ENCODE measurements at regions not wholly inside any gene's neighbourhood (a gene's known extent, or its start where the extent isn't known, plus 50 kb on each side); places are given as distances from the start of the nearest gene placed in this dataset.

DNA sequence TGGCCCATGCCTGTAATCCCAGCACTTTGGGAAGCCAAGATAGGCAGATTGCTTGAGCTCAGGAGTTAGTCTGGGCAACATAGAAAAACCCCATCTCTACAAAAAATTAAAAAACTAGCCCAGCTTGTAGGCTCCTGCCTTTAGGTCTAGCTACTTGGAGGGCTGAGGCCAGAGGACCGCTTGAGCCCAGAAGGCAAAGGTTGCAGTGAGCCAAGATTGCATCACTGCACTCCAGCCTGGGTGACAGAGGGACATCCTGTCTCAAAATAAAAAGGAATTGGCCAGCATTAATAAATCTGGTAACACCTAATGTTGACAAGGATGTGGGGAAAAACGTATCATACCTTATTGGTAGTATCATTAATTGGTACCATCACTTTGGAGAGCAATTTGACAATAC lies 396.2 kb downstream of the PLPP3 start:
- TF ChIP-seq, protein P1, sequence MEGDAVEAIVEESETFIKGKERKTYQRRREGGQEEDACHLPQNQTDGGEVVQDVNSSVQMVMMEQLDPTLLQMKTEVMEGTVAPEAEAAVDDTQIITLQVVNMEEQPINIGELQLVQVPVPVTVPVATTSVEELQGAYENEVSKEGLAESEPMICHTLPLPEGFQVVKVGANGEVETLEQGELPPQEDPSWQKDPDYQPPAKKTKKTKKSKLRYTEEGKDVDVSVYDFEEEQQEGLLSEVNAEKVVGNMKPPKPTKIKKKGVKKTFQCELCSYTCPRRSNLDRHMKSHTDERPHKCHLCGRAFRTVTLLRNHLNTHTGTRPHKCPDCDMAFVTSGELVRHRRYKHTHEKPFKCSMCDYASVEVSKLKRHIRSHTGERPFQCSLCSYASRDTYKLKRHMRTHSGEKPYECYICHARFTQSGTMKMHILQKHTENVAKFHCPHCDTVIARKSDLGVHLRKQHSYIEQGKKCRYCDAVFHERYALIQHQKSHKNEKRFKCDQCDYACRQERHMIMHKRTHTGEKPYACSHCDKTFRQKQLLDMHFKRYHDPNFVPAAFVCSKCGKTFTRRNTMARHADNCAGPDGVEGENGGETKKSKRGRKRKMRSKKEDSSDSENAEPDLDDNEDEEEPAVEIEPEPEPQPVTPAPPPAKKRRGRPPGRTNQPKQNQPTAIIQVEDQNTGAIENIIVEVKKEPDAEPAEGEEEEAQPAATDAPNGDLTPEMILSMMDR (IDR thresholded peaks at IDR 0.05; ENCODE audit: borderline replicate concordance, control extremely low read depth, extremely low read depth, insufficient read depth, missing control alignments) = no peak
- DNase-seq (ENCODE audit: low spot score) = no peak
- in situ Hi-C loops (cut with MboI; ENCODE audit: low sequenced_read_pairs, unreplicated experiment) = no loop called here

DNA sequence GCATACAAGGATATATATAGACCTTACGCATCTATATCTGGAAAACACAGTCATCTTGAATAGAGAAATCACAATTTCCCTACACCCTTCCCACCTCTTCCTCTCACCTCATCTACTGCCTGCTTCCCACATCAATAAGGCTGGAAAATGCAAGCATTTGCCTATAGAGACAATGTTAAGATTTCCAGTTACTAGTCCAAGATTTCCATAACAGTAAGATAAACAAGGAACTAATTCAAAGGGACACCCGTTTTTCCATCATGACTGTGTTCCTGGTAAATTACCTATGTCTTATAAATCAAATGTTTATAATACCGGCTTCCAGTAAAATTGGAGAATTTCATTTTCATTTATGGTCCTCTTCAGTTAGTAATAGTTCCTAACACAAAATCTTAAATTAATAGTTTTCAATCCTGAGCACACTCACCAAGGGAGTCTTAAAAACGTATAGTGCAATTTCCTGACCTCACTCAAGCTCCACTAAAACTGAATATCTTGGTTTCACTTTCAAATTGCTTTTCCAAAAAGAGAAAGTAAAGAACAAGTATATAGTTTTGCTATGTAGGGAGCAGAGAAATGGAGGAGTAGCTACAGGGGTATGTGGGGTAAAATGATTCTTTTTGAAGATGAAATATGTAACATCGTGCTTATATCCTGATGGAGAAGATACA lies 398.7 kb downstream of the PLPP3 start:
- TF ChIP-seq, protein P1 (IDR thresholded peaks at IDR 0.05; ENCODE audit: borderline replicate concordance, control extremely low read depth, extremely low read depth, insufficient read depth, missing control alignments) = no peak
- DNase-seq (ENCODE audit: low spot score) = no peak
- in situ Hi-C loops (cut with MboI; ENCODE audit: low sequenced_read_pairs, unreplicated experiment) = no loop called here

DNA sequence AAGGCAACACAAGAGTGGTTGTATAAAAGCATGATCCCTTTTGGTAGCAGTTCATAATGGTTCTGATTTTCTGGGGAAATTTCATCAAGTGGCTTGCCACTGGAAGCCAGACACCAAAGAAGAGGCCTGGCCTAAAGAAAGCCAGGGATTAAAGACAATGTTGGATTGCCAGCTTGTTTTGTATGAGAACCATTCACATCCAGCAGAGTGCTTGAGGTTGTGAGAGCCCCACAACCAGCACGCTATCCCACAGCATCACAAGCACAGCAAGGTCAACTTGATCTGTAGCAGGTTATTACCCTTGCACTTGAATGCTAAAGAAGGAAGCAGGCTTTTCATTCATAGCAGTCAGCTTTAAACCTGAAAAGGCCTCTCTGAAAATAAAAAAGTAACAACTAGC lies 399.8 kb downstream of the PLPP3 start:
- TF ChIP-seq, protein P1 (IDR thresholded peaks at IDR 0.05; ENCODE audit: borderline replicate concordance, control extremely low read depth, extremely low read depth, insufficient read depth, missing control alignments) = no peak

DNA sequence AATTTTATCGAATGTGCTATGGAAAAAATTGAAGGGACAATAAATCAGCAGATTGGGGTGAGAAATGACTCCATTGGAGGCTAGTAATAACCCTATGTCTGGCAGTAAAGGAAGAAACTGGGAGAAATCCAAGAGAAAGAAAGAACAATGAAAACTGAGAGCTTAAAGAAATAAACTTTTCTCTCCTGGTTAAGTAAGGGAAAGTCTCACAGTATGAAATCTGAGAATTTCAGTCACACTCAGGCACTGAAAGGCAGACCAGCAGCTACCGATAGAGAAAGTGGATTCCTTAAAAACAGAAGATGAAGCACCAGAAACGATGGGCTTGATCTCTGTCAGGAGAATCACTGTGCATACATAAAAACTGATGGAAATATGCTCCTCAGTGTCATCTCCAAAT lies 404.2 kb downstream of the PLPP3 start:
- DNase-seq (ENCODE audit: low spot score) = no peak
- TF ChIP-seq, protein P1 (IDR thresholded peaks at IDR 0.05; ENCODE audit: borderline replicate concordance, control extremely low read depth, extremely low read depth, insufficient read depth, missing control alignments) = no peak
- in situ Hi-C loops (cut with MboI; ENCODE audit: low sequenced_read_pairs, unreplicated experiment) = no loop called here

More for the DNA sequence above, 399.8 kb downstream of the PLPP3 start:
- in situ Hi-C loops (cut with MboI; ENCODE audit: low sequenced_read_pairs, unreplicated experiment) = no loop called here
- DNase-seq (ENCODE audit: low spot score) = no peak

DNA sequence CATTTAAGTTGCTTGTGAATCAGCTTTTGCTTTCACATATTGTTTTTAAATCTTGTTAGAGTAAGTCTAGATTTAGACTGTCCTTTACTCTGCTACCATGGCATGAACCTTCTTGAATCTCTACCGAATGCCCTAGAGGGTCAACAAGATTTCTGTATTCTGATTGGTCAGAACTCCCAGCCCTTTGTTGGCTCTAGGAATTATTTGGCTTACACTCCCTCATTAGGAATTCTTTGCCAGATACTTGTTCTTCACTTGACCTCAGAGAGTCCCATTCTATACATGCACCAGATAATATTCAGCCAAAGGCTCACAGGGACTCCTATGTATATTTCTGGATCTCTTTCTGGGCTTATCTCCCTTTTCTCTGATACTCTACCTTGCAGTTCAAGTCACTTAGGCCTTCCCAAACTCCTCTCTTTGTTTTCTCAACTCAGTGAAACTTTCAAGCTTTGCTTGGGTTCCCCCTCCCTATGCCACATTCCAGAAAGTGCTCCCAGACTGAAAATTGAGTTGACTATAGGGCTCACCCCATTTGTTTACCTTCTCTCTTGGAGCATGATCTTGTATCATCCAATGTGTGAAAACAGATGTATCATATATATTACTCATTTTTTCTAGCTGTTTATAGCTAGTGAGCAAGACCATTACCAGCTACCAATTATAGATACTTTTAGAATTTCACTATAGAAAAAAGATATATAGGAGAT lies 405.0 kb downstream of the PLPP3 start:
- TF ChIP-seq, protein P1 (IDR thresholded peaks at IDR 0.05; ENCODE audit: borderline replicate concordance, control extremely low read depth, extremely low read depth, insufficient read depth, missing control alignments) = no peak
- in situ Hi-C loops (cut with MboI; ENCODE audit: low sequenced_read_pairs, unreplicated experiment) = no loop called here
- no peak for DNase-seq (ENCODE audit: low spot score)

DNA sequence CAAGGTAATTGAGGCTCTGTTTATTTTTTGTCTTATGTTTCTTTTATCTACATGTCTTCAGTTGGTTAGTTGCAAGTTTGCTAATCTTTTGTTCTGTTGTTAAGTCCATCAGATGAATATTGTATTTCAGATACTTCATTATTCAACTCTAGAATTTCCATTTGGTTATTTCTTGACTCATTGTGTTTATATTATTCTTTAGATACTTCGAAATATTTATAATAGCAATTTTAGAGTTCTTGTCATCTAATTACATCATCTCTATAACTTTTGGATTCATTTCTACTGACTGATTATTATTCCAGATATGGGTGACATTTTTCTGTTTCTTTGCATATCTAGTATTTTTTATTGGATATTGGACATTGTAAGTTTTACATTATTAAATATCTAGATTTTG lies 405.6 kb downstream of the PLPP3 start:
- in situ Hi-C loops (cut with MboI; ENCODE audit: low sequenced_read_pairs, unreplicated experiment) = no loop called here
- no peak for DNase-seq (ENCODE audit: low spot score)
- TF ChIP-seq, protein P1 (IDR thresholded peaks at IDR 0.05; ENCODE audit: borderline replicate concordance, control extremely low read depth, extremely low read depth, insufficient read depth, missing control alignments) = no peak

Measured in GM13976 (cell line).